ENCODE measurements at regions not wholly inside any gene's neighbourhood (a gene's known extent, or its start where the extent isn't known, plus 50 kb on each side); places are given as distances from the start of the nearest gene placed in this dataset.

DNA sequence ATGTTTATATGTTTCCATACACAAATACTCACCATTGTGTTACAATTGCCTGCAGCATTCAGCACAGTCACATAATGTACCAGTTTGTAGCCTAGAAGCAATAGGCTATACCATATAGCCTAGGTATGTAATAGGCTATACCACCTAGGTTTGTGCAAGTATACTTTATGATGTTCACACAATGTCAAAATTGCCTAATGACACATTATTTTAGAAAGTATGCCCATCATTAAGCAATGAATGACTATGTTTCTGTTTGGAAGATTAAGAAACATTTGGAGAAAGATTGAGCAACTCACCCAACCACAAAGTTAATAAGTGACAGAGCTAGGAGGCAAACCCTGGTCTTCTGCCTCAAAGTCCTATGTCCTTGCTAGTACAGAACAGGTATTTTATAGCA is 96.8 kb upstream of the GRIA3 start:
- Histone ChIP-seq H3K36me3 (no peaks in the 10 kb centered on the region), H3K27me3 (no peaks in the 10 kb centered on the region), H3K4me3 (no peak overlapping the region), H3K9me3 (no peaks in the 10 kb centered on the region), H3K27ac (no peak overlapping the region), H3K4me1 (no peaks in the 10 kb centered on the region)
- no peak for TF ChIP-seq EP300 (IDR thresholded peaks at IDR 0.05)
- no peak for TF ChIP-seq POLR2A (IDR thresholded peaks at IDR 0.05)
- TF ChIP-seq, protein P1, sequence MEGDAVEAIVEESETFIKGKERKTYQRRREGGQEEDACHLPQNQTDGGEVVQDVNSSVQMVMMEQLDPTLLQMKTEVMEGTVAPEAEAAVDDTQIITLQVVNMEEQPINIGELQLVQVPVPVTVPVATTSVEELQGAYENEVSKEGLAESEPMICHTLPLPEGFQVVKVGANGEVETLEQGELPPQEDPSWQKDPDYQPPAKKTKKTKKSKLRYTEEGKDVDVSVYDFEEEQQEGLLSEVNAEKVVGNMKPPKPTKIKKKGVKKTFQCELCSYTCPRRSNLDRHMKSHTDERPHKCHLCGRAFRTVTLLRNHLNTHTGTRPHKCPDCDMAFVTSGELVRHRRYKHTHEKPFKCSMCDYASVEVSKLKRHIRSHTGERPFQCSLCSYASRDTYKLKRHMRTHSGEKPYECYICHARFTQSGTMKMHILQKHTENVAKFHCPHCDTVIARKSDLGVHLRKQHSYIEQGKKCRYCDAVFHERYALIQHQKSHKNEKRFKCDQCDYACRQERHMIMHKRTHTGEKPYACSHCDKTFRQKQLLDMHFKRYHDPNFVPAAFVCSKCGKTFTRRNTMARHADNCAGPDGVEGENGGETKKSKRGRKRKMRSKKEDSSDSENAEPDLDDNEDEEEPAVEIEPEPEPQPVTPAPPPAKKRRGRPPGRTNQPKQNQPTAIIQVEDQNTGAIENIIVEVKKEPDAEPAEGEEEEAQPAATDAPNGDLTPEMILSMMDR (IDR thresholded peaks at IDR 0.05) = no peak
- DNase-seq (ENCODE audit: low spot score in 2 of 2) = no peak

DNA sequence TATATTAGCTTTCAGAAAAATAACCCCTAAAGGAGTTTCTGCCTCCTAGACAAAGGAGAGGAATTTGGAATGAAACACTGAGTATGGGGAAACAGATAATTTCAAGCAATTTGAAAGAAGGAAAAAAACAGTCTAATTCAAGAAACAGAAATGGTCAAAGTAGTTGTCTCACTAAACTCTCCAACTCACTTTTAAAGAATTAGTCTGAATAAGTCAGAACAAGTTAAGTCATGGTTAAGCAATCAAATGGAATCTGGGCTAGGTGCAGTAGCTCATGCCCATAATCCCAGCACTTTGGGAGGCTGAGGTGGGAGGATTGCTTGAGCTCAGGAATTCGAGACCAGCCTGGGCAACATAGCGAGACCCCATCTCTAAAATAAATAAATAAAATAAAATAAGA is 95.7 kb upstream of the GRIA3 start:
- WGBS, 2 donors = 76 to 77% methylated on average over 2 of the region's 2 CpGs
- Histone ChIP-seq H3K36me3 (no peaks in the 10 kb centered on the region), H3K9me3 (no peaks in the 10 kb centered on the region), H3K4me3 (no peak overlapping the region), H3K27ac (no peak overlapping the region), H3K4me1 (no peaks in the 10 kb centered on the region), H3K27me3 (no peaks in the 10 kb centered on the region)
- TF ChIP-seq EP300 (IDR thresholded peaks at IDR 0.05) = no peak
- TF ChIP-seq, protein P1 (IDR thresholded peaks at IDR 0.05) = no peak
- TF ChIP-seq POLR2A (IDR thresholded peaks at IDR 0.05) = no peak
- no peak for DNase-seq (ENCODE audit: low spot score in 2 of 2)

DNA sequence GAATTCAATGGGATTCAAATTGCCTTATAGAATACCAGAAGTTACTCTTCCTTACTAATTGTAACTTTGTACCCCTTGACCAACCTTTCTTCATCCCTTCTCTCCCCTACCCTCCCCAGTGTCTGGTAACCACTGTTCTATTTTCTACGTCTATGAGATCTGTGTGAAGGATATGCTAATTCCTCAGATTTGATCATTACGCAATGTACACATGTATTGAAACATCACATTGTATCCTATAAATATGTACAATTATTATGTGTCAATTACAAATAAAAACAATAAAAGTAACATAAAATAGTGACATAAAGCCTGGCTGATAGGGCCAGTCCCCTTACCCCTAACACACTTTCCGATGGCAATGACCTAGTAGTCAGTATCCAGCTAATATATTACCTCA is 95.1 kb upstream of the GRIA3 start:
- Histone ChIP-seq H3K36me3 (no peaks in the 10 kb centered on the region), H3K27me3 (no peaks in the 10 kb centered on the region), H3K4me3 (no peak overlapping the region), H3K27ac (no peak overlapping the region), H3K4me1 (no peaks in the 10 kb centered on the region), H3K9me3 (no peaks in the 10 kb centered on the region)
- DNase-seq (ENCODE audit: low spot score in 2 of 2) = no peak
- 78 to 82% methylated on average over 3 of the region's 3 CpGs for WGBS, 2 donors
- TF ChIP-seq, protein P1 (IDR thresholded peaks at IDR 0.05) = no peak
- no peak for TF ChIP-seq EP300 (IDR thresholded peaks at IDR 0.05)
- TF ChIP-seq POLR2A (IDR thresholded peaks at IDR 0.05) = no peak

DNA sequence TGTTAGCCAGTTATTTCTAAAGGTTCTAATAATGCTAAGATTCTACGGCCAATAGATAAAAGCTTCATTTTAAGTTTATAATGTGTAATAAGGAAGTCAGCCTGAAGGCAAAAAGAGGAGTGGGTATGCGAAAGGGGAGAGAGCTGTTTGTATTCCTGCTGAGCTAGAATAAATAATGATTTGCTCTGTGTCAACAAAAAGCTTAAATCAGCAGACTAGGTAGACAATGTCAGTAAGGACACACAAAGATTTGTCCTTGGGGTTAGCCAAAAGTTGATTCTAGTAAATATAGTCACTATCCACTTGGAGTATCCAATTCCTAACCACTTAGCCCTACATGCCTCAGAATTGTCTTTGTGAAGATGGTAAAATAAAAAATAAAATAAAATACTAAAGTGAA is 90.3 kb upstream of the GRIA3 start:
- WGBS, 2 donors = 55 to 62% methylated on average over 2 of the region's 2 CpGs
- TF ChIP-seq POLR2A (IDR thresholded peaks at IDR 0.05) (no peak), EP300 (IDR thresholded peaks at IDR 0.05) (no peak)
- TF ChIP-seq, protein P1 (IDR thresholded peaks at IDR 0.05) = no peak
- no peaks in the 10 kb centered on the region for H3K36me3 ChIP-seq

DNA sequence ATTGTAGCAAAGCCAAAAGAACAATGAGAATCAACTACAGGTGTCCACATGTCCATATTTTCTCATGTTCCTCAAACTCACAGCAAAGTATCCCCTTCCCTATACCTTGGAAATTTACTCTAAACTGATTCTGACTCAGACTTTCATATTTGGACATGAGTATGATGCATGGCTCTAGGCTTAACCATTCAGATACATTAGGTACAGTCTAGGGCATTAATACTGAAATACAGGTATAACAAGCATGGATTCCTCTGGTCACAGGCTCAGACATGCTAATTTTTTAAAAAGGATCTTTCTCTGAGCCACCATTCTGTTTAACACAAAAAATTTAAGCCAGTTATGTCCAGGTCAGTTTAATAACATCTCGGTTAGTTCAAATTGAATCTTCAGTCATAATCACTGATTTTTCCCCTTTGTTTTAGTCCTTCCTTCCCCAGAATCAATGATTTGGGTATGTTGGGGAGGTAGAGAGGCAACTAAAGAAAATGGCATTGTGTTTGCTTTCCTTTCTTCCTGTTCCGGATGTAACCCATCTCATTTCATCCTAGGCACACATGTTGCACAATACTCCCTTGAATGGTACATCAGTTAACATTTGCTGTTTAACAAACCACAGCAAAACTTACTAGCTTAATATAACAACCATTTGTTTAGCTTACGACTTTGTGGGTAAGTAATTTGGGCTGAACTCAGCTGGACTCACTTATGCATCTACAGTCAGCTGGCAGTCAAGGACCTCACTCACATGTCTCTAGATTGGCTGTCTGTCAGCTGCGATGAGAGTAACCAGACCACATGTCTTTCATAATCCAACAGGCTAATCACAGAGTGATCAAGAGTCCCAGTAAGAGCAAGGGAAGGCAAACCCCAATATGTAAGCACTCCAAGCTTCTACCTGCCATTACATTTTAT is 75.3 kb upstream of the GRIA3 start:
- Histone ChIP-seq H3K27me3 (no peaks in the 10 kb centered on the region), H3K27ac (no peak overlapping the region), H3K4me3 (no peak overlapping the region), H3K36me3 (no peaks in the 10 kb centered on the region), H3K4me1 (no peaks in the 10 kb centered on the region), H3K9me3 (no peaks in the 10 kb centered on the region)
- WGBS, 2 donors = 82 to 84% methylated on average over 4 of the region's 4 CpGs
- no peak for TF ChIP-seq EP300 (IDR thresholded peaks at IDR 0.05)
- TF ChIP-seq, protein P1 (IDR thresholded peaks at IDR 0.05) = no peak
- no peak for TF ChIP-seq POLR2A (IDR thresholded peaks at IDR 0.05)
- no peak for DNase-seq (ENCODE audit: low spot score in 2 of 2)

More for the DNA sequence above, 90.3 kb upstream of the GRIA3 start:
- H3K27ac ChIP-seq = no peak overlapping the region
- no peak for DNase-seq (ENCODE audit: low spot score in 2 of 2)
- H3K9me3 ChIP-seq = no peaks in the 10 kb centered on the region
- no peak overlapping the region for H3K4me3 ChIP-seq
- H3K27me3 ChIP-seq = no peaks in the 10 kb centered on the region
- no peaks in the 10 kb centered on the region for H3K4me1 ChIP-seq
